HEK293T (cell line): ENCODE measurements at regions not wholly inside any gene's neighbourhood (a gene's known extent, or its start where the extent isn't known, plus 50 kb on each side); places are given as distances from the start of the nearest gene placed in this dataset.

Experiments used
- BHLHE40 ChIP-seq: fragments of 450-650 bp; IDR thresholded peaks from 2 replicates; pipeline ENCODE4 v1.6.1; 2016; ENCODE audit warnings: mild to moderate bottlenecking, moderate library complexity, borderline replicate concordance
- ELF4 ChIP-seq: fragments of 450-650 bp; IDR thresholded peaks from 2 replicates; pipeline ENCODE4 v1.6.1; 2017; ENCODE audit warnings: antibody characterized with exemption
- FOXA1 ChIP-seq: fragments of 450-650 bp; IDR thresholded peaks from 2 replicates; pipeline ENCODE4 v1.6.1; 2016; ENCODE audit warnings: mild to moderate bottlenecking
- FOXM1 ChIP-seq: fragments of 450-650 bp; IDR thresholded peaks from 2 replicates; pipeline ENCODE4 v1.6.1; 2017; ENCODE audit warnings: mild to moderate bottlenecking, borderline replicate concordance
- L3MBTL2 ChIP-seq: fragments of 450-650 bp; conservative IDR thresholded peaks from 2 replicates; pipeline ENCODE4 v1.6.1; 2016; ENCODE audit warnings: mild to moderate bottlenecking
- LEF1 ChIP-seq: fragments of 450-650 bp; IDR thresholded peaks from 2 replicates; pipeline ENCODE4 v1.6.1; 2017; ENCODE audit warnings: mild to moderate bottlenecking, borderline replicate concordance
- NFRKB ChIP-seq: fragments of 450-650 bp; IDR thresholded peaks from 2 replicates; pipeline ENCODE4 v1.6.1; 2016; ENCODE audit warnings: mild to moderate bottlenecking, moderate library complexity
- PKNOX1 ChIP-seq: fragments of 450-650 bp; IDR thresholded peaks from 2 replicates; pipeline ENCODE4 v1.6.1; 2016
- SP1 ChIP-seq: fragments of 450-650 bp; IDR thresholded peaks from 2 replicates; pipeline ENCODE4 v1.6.1; 2017
- SUZ12 ChIP-seq: fragments of 450-650 bp; IDR thresholded peaks from 2 replicates; pipeline ENCODE4 v1.6.1; 2016; ENCODE audit warnings: mild to moderate bottlenecking
- TARDBP ChIP-seq: fragments of 450-650 bp; IDR thresholded peaks from 2 replicates; pipeline ENCODE4 v1.6.1; 2016
- ZNF384 ChIP-seq: fragments of 450-650 bp; IDR thresholded peaks from 2 replicates; pipeline ENCODE4 v1.6.1; 2016

DNA sequence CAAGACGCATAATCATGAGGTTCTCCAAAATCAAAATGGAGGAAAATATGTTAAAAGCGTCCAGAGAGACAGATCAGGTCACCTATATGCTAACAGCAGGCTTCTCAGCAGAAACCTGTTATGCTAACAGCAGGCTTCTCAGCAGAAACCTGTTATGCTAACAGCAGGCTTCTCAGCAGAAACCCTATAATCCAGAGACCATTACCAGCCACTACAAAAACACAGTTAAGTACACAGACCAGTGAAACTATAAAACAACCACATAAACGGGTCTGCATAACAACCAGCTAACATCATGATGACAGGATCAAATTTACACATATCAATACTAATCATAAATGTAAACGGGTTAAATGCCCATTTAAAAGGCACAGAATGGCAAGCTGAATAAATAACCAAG, 1548.4 kb upstream of the TMEFF2 start:
- TF ChIP-seq BHLHE40 (no peak), SP1 (no peak), ZNF384 (no peak), FOXM1 (no peak), SUZ12 (no peak), NFRKB (no peak), ELF4 (no peak), TARDBP (peak; percentile 32; the same call in 1 of the 2 replicates), FOXA1 (peak; percentile 44; the same call in 1 of the 2 replicates), PKNOX1 (peak; percentile 78), L3MBTL2 (no peak), LEF1 (no peak)
